ENCODE measurements at regions not wholly inside any gene's neighbourhood (a gene's known extent, or its start where the extent isn't known, plus 50 kb on each side); places are given as distances from the start of the nearest gene placed in this dataset.
A peak's percentile ranks its signal among the peaks of the same experiment; 100 is the strongest.
"Not testable (repeated sequence)": the region's sequence is repeated elsewhere in the genome, so short reads cannot be mapped to it uniquely, and the experiment has no call there.

DNA sequence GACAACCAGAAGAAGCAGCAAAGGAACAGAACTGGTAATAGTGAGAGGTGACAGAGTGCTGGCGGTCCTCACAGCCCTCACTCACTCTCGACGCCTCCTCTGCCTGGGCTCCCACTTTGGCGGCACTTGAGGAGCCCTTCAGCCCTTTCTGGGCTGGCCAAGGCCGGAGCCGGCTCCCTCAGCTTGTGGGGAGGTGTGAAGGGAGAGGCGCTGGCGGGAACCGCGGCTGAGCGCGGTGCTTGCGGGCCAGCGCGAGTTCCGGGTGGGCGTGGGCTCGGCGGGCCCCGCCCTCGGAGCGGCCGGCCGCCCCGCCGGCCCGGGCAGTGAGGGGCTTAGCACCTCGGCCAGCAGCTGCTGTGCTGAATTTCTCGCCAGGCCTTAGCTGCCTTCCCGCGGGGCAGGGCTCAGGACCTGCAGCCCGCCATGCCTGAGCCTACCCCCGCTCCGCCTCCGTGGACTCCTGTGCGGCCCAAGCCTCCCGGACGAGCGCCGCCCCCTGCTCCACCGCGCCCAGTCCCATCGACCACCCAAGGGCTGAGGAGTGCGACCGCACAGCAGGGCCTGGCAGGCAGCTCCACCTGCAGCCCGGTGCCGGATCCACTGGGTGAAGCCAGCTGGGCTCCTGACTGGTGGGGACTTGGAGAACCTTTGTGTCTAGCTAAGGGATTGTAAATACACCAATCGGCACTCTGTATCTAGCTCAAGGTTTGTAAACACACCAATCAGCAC, 366.0 kb downstream of the DNAH5 start:
- DNase-seq (ENCODE audit: low read depth, low spot score); in situ Hi-C loops (cut with HindIII; ENCODE audit: low pct_unique_long_range_greater_than_20kb, low sequenced_read_pairs): not testable (repeated sequence)

DNA sequence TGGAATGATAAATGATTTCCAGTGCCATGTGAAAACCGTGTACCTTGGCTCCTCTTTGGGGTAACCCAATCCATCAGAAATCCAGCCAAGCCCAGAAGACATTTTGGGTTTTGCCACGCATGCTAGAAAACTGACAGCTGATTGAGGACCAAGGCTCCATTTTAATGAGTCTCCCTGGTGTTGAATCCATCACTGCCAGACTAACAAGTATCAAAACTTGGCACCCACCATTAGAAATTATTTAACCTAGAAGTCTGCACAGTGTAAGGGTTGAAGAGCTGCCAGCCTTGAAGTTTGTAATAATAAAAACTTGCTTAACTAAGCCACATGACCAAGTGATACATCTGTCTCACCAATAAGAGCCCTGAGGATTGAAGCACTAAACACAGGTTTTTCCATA, 369.9 kb downstream of the DNAH5 start:
- in situ Hi-C loops (cut with HindIII; ENCODE audit: low pct_unique_long_range_greater_than_20kb, low sequenced_read_pairs): no loop called here
- no peak for DNase-seq (ENCODE audit: low read depth, low spot score)

DNA sequence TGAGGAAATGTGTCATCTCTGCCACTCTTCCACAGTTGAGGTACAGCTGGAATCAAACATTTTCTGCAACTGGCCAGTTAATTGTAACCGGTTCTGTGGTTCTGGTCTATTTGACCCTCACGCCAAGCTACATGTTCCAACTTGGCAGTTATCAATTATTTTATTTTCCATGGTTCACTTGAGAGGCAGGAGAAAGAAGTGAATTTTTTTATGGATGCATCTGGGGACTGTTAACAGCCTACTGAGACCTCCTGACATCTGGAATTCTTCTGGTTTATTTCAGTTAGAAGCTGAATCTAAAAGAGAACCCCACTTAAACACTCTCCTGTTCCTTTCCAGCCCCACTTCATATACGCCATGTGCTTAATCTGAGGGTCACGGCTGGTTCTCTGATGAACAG, 372.3 kb downstream of the DNAH5 start:
- DNase-seq (ENCODE audit: low read depth, low spot score): no peak
- in situ Hi-C loops (cut with HindIII; ENCODE audit: low pct_unique_long_range_greater_than_20kb, low sequenced_read_pairs): no loop called here

GRCh38 chr5:13569090-13569715, 375.3 kb downstream of the DNAH5 start:
- in situ Hi-C loops (cut with HindIII; ENCODE audit: low pct_unique_long_range_greater_than_20kb, low sequenced_read_pairs): no loop called here
- DNase-seq (ENCODE audit: low read depth, low spot score): no peak

DNA sequence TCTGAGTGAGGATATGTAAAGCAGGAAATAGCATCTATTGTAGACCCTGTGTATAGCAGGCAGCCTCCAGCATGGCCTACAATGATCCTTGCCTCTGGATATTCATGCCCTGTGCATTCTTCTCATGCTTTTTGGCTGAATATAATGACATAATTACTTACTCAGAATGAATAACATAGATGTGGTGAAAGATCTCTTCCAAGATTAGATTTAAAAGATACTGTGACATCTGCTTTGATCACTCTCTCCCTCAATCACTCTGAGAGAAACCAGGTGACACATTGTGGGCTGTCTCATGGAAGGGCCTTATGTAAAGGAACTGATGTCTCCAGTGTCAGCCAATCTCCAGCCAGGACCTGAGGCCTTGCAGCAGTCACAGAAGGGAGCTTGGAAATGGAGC, 376.7 kb downstream of the DNAH5 start:
- DNase-seq (ENCODE audit: low read depth, low spot score): no peak
- in situ Hi-C loops (cut with HindIII; ENCODE audit: low pct_unique_long_range_greater_than_20kb, low sequenced_read_pairs): no loop called here

DNA sequence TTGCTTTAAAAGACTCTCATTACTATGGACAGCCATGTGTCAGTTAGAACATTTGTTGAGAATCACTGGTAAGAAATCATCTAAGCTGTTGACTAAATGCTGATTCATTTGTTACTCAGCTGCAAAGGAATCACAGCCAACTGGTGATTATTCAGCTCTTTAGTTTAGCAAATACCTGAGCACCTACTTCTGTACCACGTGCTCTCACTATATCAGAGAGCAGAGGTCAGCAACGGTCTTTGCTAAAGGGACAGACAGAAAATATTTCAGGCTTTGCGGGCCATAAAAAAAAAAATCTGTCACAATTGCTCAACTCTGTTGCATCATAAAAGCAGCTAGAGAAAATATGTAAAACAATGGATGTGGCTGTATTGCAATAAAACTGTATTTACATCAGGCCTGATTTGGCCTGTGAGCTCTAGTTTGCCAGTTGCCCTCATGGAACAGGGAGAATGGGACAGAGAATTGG, 377.6 kb downstream of the DNAH5 start:
- in situ Hi-C loops (cut with HindIII; ENCODE audit: low pct_unique_long_range_greater_than_20kb, low sequenced_read_pairs): no loop called here
- DNase-seq (ENCODE audit: low read depth, low spot score): no peak

GRCh38 chr5:13558408-13558807, 386.1 kb downstream of the DNAH5 start:
- no peak for DNase-seq (ENCODE audit: low read depth, low spot score)
- in situ Hi-C loops (cut with HindIII; ENCODE audit: low pct_unique_long_range_greater_than_20kb, low sequenced_read_pairs): no loop called here

DNA sequence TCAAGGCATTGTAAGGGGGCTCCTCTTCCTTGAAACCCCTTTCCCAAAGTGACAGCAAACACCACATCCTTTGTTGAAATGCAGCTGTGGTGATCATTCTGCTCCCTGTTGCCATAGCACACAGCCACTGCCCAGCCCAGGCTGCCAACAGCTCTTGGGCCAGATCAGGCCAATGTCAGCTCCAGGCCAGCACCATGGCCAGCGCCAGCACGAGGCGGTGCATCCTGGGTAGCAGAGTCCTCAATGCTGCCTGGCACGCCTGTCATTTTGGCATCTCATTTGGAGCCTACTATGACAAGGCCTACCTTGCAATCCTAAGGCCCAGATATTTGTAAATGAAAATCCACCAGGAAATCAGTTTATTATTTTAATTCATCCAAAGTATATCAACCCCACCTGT, 390.6 kb downstream of the DNAH5 start:
- DNase-seq (ENCODE audit: low read depth, low spot score): peak; percentile 17
- in situ Hi-C loops (cut with HindIII; ENCODE audit: low pct_unique_long_range_greater_than_20kb, low sequenced_read_pairs): no loop called here

GRCh38 chr5:13552361-13552760, 392.1 kb downstream of the DNAH5 start:
- in situ Hi-C loops (cut with HindIII; ENCODE audit: low pct_unique_long_range_greater_than_20kb, low sequenced_read_pairs): no loop called here
- DNase-seq (ENCODE audit: low read depth, low spot score): no peak

GRCh38 chr5:13551645-13552044, 392.8 kb downstream of the DNAH5 start:
- DNase-seq (ENCODE audit: low read depth, low spot score): no peak
- in situ Hi-C loops (cut with HindIII; ENCODE audit: low pct_unique_long_range_greater_than_20kb, low sequenced_read_pairs): no loop called here

GRCh38 chr5:13540168-13540750, 404.2 kb downstream of the DNAH5 start:
- no peak for DNase-seq (ENCODE audit: low read depth, low spot score)
- in situ Hi-C loops (cut with HindIII; ENCODE audit: low pct_unique_long_range_greater_than_20kb, low sequenced_read_pairs): no loop called here

GRCh38 chr5:13536933-13537332, 407.6 kb downstream of the DNAH5 start:
- no peak for DNase-seq (ENCODE audit: low read depth, low spot score)
- in situ Hi-C loops (cut with HindIII; ENCODE audit: low pct_unique_long_range_greater_than_20kb, low sequenced_read_pairs): no loop called here

DNA sequence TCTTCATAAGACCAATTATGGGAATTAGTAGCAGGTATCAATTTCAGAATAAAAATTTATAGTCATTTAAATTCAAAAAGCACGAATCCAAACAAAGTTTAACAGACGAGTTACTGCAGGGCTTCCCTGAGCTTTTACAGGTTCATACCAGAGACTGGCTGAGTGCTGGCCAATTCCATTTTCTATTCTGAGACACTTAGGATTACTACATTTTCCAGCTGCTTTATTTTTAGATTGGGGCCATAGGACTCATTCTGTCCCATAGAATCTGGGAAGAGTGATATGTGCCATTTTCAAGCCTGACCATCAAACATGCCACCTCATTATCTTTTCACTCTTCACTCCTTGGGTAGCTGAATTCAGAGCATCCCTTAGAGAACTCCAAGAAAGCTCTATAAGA, 410.7 kb downstream of the DNAH5 start:
- no peak for DNase-seq (ENCODE audit: low read depth, low spot score)
- in situ Hi-C loops (cut with HindIII; ENCODE audit: low pct_unique_long_range_greater_than_20kb, low sequenced_read_pairs): no loop called here

- DNase-seq (ENCODE audit: low read depth, low spot score): no peak
- in situ Hi-C loops (cut with HindIII; ENCODE audit: low pct_unique_long_range_greater_than_20kb, low sequenced_read_pairs): no loop called here
These were observed 415.2 kb downstream of the DNAH5 start for GRCh38 chr5:13529300-13529699.

GRCh38 chr5:13524936-13525335, 419.6 kb downstream of the DNAH5 start:
- DNase-seq (ENCODE audit: low read depth, low spot score): no peak
- in situ Hi-C loops (cut with HindIII; ENCODE audit: low pct_unique_long_range_greater_than_20kb, low sequenced_read_pairs): no loop called here

DNA sequence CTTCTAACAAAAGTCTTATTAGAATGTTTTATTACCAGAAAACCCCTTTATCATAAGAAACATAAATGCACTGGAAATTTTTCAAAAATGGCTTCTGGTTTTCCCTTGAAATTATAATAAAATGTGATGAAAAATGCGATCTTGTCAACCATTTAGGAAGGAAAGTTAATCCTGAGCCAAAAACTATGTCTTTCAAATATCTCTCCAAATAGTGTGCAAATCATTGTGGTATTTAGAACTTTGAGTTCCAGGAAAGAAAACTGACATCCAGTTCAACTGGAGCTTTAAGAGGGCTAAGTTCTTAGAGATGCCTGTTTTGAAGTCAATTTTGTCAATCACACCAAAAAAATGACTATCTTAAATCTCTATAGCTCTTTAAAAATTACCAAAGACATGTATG, 425.4 kb downstream of the DNAH5 start:
- in situ Hi-C loops (cut with HindIII; ENCODE audit: low pct_unique_long_range_greater_than_20kb, low sequenced_read_pairs): no loop called here
- DNase-seq (ENCODE audit: low read depth, low spot score): no peak

DNA sequence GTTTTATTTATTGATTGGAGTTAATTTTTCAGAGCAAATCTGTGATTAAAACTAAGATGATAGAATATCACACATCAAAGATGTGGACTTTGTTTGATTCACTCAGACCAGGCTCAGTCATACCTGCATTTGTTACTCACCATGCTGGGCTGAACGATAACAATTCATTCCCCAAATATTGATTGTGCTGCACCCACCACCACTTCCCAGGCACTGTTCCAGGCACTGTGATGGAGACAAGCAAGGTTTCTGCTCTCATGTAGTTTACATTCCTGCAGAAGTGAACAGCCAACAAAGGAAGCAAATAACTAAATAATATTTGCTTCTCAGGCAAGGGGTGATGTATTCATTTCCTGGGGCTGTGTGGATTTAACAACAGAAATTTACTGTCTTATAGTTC, 428.3 kb downstream of the DNAH5 start:
- in situ Hi-C loops (cut with HindIII; ENCODE audit: low pct_unique_long_range_greater_than_20kb, low sequenced_read_pairs): no loop called here
- DNase-seq (ENCODE audit: low read depth, low spot score): no peak

DNA sequence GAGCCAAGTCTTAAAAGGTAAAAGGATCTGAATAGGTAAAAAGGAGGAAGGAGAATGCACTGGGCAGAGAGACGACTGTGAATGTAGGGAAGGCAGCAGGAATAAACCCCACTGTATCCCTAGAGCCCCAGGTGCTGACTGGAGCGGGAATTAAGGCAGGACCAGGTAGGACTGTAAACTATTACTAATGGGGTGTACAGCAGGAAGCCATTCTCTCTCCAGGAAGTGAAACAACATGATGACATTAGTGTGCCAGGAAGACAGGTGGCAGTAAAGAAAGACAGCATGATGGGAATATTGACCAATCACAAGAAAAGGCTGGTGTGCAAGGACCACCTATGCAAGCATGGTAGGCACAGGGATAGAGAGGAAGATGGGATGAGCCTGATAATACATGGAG, 433.0 kb downstream of the DNAH5 start:
- DNase-seq (ENCODE audit: low read depth, low spot score): no peak
- in situ Hi-C loops (cut with HindIII; ENCODE audit: low pct_unique_long_range_greater_than_20kb, low sequenced_read_pairs): no loop called here

GRCh38 chr5:13510616-13511015, 433.9 kb downstream of the DNAH5 start:
- no peak for DNase-seq (ENCODE audit: low read depth, low spot score)
- in situ Hi-C loops (cut with HindIII; ENCODE audit: low pct_unique_long_range_greater_than_20kb, low sequenced_read_pairs): no loop called here

All from SK-MEL-5 (cell line).